CD4-positive, alpha-beta T cell treated with Interleukin-4 for 1 hour (primary cell): ENCODE measurements at regions not wholly inside any gene's neighbourhood (a gene's known extent, or its start where the extent isn't known, plus 50 kb on each side); places are given as distances from the start of the nearest gene placed in this dataset.

Experiments used
- DNase-seq, 2 donors: peaks; one replicate each; pipeline ENCODE4 v3.0.0-alpha.2; 2020 to 2022

DNA sequence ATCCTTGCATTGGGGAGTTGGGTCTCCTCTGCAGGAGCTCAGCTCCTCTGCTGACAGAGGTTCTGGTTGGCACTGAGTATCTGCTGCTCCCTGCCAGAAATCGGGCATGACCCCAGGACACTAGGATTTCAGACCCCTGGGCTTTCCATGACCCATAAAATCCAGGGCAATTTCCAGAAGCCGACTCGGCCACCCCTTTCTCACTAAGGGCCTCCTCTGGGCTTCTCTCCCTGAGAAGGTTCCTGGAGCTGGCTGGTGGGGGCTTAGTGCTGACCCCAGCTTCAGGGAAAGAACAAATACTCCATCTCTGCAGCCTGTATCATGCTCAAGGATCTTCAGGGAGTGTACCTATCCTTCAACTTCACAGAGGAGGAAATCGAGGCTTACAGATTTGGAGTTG, 603.4 kb downstream of the PTPRU start:
- DNase-seq: no peak

GRCh38 chr1:29838738-29839320, 602.5 kb downstream of the PTPRU start:
- DNase-seq: no peak

GRCh38 chr1:29836651-29837646, 600.6 kb downstream of the PTPRU start:
- no peak for DNase-seq

- no peak for DNase-seq
Observed at GRCh38 chr1:29835874-29836273, 599.6 kb downstream of the PTPRU start.

DNA sequence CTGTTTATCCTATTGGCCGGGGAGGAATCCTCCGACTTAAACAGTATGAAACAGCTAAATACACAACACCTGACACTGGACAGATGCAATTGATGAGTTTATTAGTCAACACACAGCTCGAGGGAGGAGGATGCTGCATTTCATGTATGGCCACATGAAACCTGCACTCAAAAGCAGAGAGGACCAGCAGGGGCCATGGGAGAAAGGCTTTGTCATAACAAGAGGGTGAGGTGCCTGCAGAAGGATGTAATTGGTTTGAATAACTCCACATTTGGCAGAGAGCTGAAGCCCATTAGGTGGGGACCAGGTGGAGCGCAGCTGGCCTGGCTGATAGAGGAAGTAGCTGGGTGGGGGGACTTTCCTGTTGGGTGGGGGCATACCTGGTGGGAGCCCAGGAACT, 599.1 kb downstream of the PTPRU start:
- no peak for DNase-seq

DNA sequence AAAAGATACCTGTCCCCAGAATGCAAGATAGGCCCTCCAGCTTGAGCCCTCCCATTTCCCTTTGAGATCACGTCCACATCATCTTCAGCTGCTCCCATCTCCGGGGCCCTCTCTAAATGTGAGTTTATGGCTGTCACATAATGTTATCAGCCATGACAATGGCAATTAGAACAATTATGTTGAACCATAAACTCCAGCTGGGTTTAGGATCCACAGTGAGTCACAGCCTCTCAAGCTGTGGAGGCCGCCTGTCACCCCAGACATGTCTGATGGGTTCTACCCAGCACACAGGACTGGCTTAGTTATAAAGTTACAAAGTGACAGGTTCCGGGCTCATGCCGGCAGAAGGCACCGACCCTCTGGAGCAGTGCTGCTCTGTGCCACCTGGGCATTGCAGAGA, 597.3 kb downstream of the PTPRU start:
- DNase-seq: no peak

GRCh38 chr1:29832936-29833335, 596.6 kb downstream of the PTPRU start:
- no peak for DNase-seq

- DNase-seq: no peak
Observed at GRCh38 chr1:29832471-29832870, 596.1 kb downstream of the PTPRU start.

DNA sequence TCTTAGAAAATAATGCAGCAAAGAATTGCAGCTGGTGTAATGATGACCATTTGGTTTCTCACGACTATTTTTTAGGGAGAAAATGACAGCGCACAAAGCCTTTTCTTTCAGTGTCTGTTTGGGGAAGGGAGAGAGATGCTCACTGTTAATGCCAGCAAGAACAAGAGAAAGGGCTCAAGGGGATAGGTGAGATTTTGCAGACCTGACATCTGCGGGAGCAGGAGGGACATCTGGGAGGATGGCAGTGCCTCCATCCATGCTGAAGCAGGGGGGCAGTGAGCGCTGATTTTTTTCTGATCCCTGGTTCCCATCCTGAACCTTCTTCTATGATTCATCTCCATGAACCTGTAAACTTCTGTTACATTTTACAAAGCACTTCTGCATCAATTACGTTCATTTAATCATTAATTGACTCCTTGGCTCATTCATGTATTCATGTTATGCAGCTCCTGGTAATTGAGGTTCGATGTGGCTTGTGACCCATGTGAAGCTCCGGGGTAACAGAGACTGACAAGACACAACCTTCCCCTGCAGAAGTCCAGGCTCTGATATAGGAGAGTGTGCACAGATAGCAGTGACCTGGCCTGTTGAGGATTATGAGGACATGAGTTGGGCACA, 595.3 kb downstream of the PTPRU start:
- DNase-seq: no peak

DNA sequence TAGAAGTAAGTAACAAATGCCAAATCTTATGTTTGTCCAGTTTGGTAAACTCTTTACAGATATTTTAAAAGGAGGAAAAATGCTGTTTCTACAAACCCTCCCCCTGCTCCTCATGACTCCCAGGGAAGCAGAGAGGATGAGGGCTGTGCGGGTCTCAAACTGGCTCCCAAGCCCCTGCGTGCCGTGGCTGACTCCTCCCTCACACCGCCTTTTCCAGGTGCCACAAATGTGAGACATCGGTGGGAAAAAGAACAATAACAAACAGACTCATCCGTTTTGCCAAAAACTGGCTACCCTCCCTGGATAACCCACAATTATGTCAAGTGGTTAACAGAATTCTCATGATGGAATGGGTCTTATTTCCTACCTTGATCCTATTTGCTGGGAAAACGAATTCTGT, 594.6 kb downstream of the PTPRU start:
- no peak for DNase-seq

DNA sequence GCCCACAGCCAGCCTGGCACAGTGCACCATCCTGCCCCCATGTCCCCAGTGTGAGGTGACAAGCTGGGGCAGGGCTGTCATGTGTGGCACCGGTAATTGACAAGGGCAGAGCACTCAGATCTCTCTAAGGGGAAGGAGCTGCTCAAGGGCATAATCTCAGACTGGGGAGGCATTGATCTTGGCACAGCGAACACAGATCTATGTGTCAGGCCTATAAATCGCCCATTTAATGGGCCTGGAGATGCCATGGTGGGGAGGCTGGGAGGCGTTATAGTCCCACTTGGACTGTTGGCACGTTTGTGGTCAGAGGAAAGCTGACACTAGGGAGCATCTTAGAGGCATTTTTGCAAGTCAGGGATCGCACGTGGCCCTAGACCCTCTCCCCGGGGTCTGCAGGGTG, 594.1 kb downstream of the PTPRU start:
- DNase-seq: no peak

GRCh38 chr1:29829448-29830344, 593.4 kb downstream of the PTPRU start:
- DNase-seq: no peak

- DNase-seq: no peak
Observed at GRCh38 chr1:29828526-29829447, 592.5 kb downstream of the PTPRU start.

DNA sequence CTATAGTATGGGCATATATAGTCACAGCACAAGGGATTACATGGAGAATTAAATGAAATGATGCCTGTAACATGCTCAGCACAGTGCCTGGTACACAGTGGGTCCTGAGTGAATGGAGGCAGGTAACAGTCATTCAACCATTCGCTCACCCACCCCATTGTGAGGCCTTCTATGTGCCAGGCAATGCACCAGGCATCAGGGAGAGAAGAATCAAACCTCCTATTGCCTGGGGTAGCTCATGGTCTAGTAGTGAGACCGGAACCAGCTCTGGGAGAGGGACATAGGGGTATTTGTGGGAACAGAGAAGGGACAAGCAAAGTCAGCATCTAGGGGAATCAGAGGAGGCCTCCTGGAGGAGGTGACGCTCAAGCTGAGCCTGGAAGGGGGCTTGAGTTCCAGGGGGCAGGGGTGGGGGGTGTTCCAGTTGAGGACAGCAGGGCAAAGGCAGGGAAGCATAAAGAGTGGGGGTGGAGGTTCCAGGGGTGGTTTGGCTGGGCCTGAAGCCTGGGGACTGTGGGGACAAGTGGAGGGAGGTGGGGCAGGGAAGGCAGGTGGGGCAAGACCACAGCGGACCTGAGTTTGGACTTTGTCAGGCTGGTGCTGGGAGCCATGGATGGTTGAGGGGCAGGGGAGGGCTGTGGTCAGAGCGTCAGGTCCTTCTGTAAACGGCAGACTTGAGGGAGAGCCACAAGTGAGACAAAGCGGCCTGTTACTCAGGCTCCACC, 591.6 kb downstream of the PTPRU start:
- DNase-seq: no peak

DNA sequence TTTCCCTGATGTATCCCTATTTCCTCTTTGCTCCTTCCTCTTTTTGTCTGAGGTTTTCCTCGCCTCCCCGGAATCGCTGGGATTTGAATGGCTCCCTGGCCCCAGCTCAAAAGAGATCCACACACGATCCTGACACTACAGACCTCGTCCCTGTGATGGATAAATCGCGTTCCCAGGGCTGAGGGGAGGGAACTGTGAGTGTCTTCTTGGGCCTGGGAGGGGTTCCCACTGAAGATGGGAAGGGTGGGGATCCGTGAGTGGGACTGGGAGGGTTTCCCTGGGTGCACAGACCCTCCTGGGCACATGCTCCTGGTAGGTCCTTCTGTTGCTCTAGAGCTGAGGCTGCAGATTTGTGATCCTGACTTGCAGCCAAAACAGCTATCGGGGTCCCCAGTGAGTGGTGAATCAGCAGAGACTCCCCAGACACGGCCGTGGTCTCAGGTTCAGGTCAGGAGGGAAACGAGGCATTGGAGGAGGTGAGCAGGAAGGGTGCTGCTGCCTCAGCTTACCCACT, 591.0 kb downstream of the PTPRU start:
- no peak for DNase-seq

- DNase-seq: no peak
Observed at GRCh38 chr1:29826646-29827045, 590.3 kb downstream of the PTPRU start.

DNA sequence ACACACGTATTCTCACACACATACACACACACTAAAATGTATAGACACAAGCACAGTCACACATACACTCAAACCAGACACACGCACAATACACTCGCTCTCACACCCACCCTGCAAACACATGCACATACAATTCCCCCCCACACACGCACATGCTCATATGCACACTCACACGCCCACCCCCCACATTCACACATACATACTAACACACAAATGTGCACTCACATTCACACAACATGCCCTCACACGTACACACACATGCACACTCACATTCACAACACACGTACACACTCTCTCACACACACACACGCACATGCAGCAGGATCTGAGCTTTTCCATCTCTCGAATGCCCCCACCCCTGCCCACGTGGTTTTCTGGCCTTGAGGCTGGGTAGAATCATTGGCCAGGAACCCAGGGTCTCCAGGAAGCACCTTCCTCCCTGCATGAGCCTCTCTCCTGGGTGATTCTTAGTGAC, 589.7 kb downstream of the PTPRU start:
- DNase-seq: no peak

GRCh38 chr1:29825274-29825940, 589.1 kb downstream of the PTPRU start:
- no peak for DNase-seq

DNA sequence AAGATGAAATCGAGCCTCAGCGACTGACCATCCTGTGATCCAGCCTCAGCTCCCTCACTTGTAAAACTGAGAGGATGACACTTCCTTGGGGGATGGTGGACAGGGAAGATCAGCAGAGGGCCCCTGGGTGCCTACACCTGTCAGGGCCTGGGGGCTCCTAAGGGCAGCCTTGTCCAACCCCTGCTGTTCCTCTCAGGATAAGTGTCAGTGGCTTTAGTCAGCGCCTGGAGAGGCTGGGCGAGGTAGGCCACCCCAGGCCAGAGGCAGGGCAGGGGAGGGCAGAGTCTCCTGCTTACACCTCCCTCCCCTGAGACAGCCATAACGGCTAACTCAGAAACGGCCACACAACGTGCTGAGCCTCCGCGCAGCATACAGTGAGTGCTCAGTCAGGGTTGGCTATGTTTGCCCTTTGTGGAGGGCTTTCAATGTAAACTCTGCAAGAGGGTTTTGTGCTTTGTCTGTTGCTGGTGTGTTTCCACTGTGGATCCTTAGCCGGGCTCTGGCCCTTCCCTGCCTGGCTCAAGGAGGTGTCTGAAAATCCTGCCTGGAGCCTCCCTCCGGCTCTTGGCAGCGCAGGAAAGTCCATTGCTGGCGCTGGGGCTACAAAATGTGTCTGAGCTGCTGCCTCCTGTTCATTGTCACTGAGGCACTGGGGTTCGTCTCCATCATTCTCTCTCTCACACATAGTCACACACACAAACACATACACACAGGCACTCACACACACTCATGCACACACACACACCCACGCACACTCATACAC, 588.4 kb downstream of the PTPRU start:
- DNase-seq: no peak
